Panc1 (cell line): ENCODE measurements at regions not wholly inside any gene's neighbourhood (a gene's known extent, or its start where the extent isn't known, plus 50 kb on each side); places are given as distances from the start of the nearest gene placed in this dataset.
"Not testable (repeated sequence)": the region's sequence is repeated elsewhere in the genome, so short reads cannot be mapped to it uniquely, and the experiment has no call there.

Experiments used
- ATAC-seq: fragments of 200-7000 bp; cut with Tn5 transposase; 2 replicates; pipeline ENCODE4 v1.9.1; 2020; ENCODE audit warnings: mild to moderate bottlenecking, moderate library complexity
- BruUV-seq: library from RNA; stranded (reverse); fragments of 400-500 nt; replicated peaks from 2 replicates; lab custom pipeline; 2021; lab: Mats Ljungman, UMichigan
- CTCF ChIA-PET: fragments of 300-600 bp; sonication (Branson Sonifier 250); formaldehyde crosslinking; loops from one replicate; lab custom pipeline; 2022; ENCODE audit warnings: antibody characterized with exemption; lab: Charles Lee
- POLR2A ChIA-PET: fragments of 300-600 bp; sonication (Branson Sonifier 250); formaldehyde crosslinking; loops from one replicate; lab custom pipeline; 2022; ENCODE audit warnings: antibody characterized with exemption; lab: Charles Lee
- DNase-seq: peaks from one replicate; pipeline ENCODE4 v3.0.0-alpha.2; 2010; ENCODE audit warnings: low read depth, low spot score
- H3K27ac ChIP-seq: 2 replicates; pipeline ENCODE4 v1.5.1; 2011; ENCODE audit warnings: mild to moderate bottlenecking, low read length, inconsistent platforms
- H3K27me3 ChIP-seq: fragments of 200-500 bp; sonication (Bioruptor generic); 2 replicates; pipeline ENCODE4 v1.6.0; 2014; ENCODE audit warnings: low read length, inconsistent platforms; ENCODE audit not compliant: control insufficient read depth, insufficient read depth
- H3K36me3 ChIP-seq: fragments of 200-500 bp; sonication (Bioruptor generic); 2 replicates; pipeline ENCODE4 v1.5.1; 2014; ENCODE audit warnings: inconsistent platforms, mild to moderate bottlenecking, low read length, moderate library complexity; ENCODE audit not compliant: control insufficient read depth, insufficient read depth
- H3K4me1 ChIP-seq: 2 replicates; pipeline ENCODE4 v1.5.1; 2011; ENCODE audit warnings: inconsistent platforms, mild to moderate bottlenecking, low read length, moderate library complexity; ENCODE audit not compliant: control insufficient read depth, insufficient read depth
- H3K4me3 ChIP-seq, 2 experiments: 2 replicates each; pipeline ENCODE4 v1.5.1; 2011 to 2012; ENCODE audit warnings: low read depth in 2 of 2, low read length in 2 of 2, mild to moderate bottlenecking in 2 of 2, inconsistent platforms in 1 of 2, moderate library complexity in 1 of 2
- H3K9me3 ChIP-seq: fragments of 200-500 bp; sonication (Bioruptor generic); 2 replicates; pipeline ENCODE4 v1.5.1; 2014; ENCODE audit warnings: low read depth, mild to moderate bottlenecking, inconsistent platforms, low read length, moderate library complexity; ENCODE audit not compliant: control insufficient read depth, insufficient read depth
- CTCF ChIP-seq: fragments of 450-650 bp; IDR thresholded peaks from 2 replicates; pipeline ENCODE4 v1.5.1; 2017; ENCODE audit warnings: mild to moderate bottlenecking
- REST ChIP-seq, 2 experiments: IDR thresholded peaks; 2 replicates each; pipeline ENCODE4 v1.6.1; 2011 to 2012; ENCODE audit warnings: low read depth in 2 of 2, control low read depth in 1 of 2, low read length in 1 of 2, mild to moderate bottlenecking in 1 of 2, moderate library complexity in 1 of 2; ENCODE audit not compliant: insufficient read depth in 1 of 2
- in situ Hi-C: cut with HindIII; loops from 2 replicates; pipeline ENCODE4 v1.10.0; 2016; ENCODE audit warnings: low sequenced_read_pairs, low pct_unique_long_range_greater_than_20kb
- intact Hi-C: fragments of 100-400 bp; cut with micrococcal nuclease; formaldehyde crosslinking; loops from one replicate; pipeline ENCODE4 v1.10.0; 2022; ENCODE audit not compliant: unreplicated experiment

- Histone ChIP-seq H3K4me3 (no peak overlapping the region), H3K4me1 (no peaks in the 10 kb centered on the region), H3K27me3 (no peaks in the 10 kb centered on the region), H3K9me3 (no peaks in the 10 kb centered on the region), H3K36me3 (no peaks in the 10 kb centered on the region), H3K27ac (no peak overlapping the region)
- no peak for ATAC-seq
- TF ChIP-seq REST (IDR thresholded peaks at IDR 0.05; ENCODE audit: insufficient read depth in 1 of 2, low read depth in 2 of 2, low read length in 1 of 2) (no peak), CTCF (no peak)
- in situ Hi-C loops (no loop called here), intact Hi-C loops (no loop called here)
- no peak for DNase-seq
- ChIA-PET CTCF (no interaction called here), POLR2A (no interaction called here)
- no TSS peak for BruUV-seq
These were observed 106.2 kb downstream of the KCNJ12 start for GRCh38 chr17:21482189-21482865.

GRCh38 chr17:21488043-21488442, 111.9 kb downstream of the KCNJ12 start:
- H3K4me1 ChIP-seq, DNase-seq, CTCF ChIA-PET, H3K4me3 ChIP-seq, POLR2A ChIA-PET, BruUV-seq, H3K36me3 ChIP-seq, H3K27me3 ChIP-seq, in situ Hi-C loops, intact Hi-C loops, H3K9me3 ChIP-seq, H3K27ac ChIP-seq, ATAC-seq: not testable (repeated sequence)

- H3K27ac ChIP-seq: no peak overlapping the region
- in situ Hi-C loops: no loop called here
- H3K36me3 ChIP-seq: no peaks in the 10 kb centered on the region
- H3K9me3 ChIP-seq: no peaks in the 10 kb centered on the region
- BruUV-seq: no TSS peak
- CTCF ChIA-PET: no interaction called here
- intact Hi-C loops: no loop called here
- H3K4me3 ChIP-seq: no peak overlapping the region
- H3K4me1 ChIP-seq: no peaks in the 10 kb centered on the region
- no peak for TF ChIP-seq REST (IDR thresholded peaks at IDR 0.05; ENCODE audit: insufficient read depth in 1 of 2, low read depth in 2 of 2, low read length in 1 of 2)
- TF ChIP-seq CTCF: no peak
- DNase-seq (no peak), ATAC-seq (no peak)
- POLR2A ChIA-PET: no interaction called here
- no peaks in the 10 kb centered on the region for H3K27me3 ChIP-seq
These were observed 117.8 kb downstream of the KCNJ12 start for GRCh38 chr17:21493993-21494392.
